OCI-LY7 (cell line): ENCODE measurements at regions not wholly inside any gene's neighbourhood (a gene's known extent, or its start where the extent isn't known, plus 50 kb on each side); places are given as distances from the start of the nearest gene placed in this dataset.

Source experiments
- BruUV-seq: library from RNA; stranded (reverse); fragments of 400-500 nt; replicated peaks from 2 replicates; lab custom pipeline; 2021; lab: Mats Ljungman, UMichigan
- CTCF ChIA-PET: fragments of 300-600 bp; sonication (Branson Sonifier 250); formaldehyde crosslinking; loops from one replicate; lab custom pipeline; 2022; ENCODE audit warnings: antibody characterized with exemption; ENCODE audit not compliant: unreplicated experiment; lab: Charles Lee
- POLR2A ChIA-PET: fragments of 300-600 bp; sonication (Branson Sonifier 250); formaldehyde crosslinking; loops from one replicate; lab custom pipeline; 2022; ENCODE audit warnings: antibody characterized with exemption; lab: Charles Lee
- DNase-seq: peaks from one replicate; pipeline ENCODE4 v3.0.0-alpha.2; 2015; ENCODE audit warnings: low spot score
- H2AFZ ChIP-seq: fragments of 200-600 bp; sonication (generic), shearing (Covaris generic); 2 replicates; pipeline ENCODE4 v1.6.1; 2014; ENCODE audit warnings: mild to moderate bottlenecking, antibody characterized with exemption, low read length, moderate library complexity
- H3K27ac ChIP-seq: fragments of 200-600 bp; sonication (generic); 2 replicates; pipeline ENCODE4 v1.5.1; 2014; ENCODE audit warnings: mixed run types, low read depth, mild to moderate bottlenecking, moderate library complexity, low read length, inconsistent platforms; ENCODE audit not compliant: poor library complexity, severe bottlenecking
- H3K36me3 ChIP-seq: fragments of 200-600 bp; sonication (generic); 2 replicates; pipeline ENCODE4 v1.6.1; 2014; ENCODE audit warnings: mild to moderate bottlenecking, antibody characterized with exemption, low read length, moderate library complexity, mixed read lengths; ENCODE audit not compliant: insufficient read depth
- H3K4me1 ChIP-seq: fragments of 200-600 bp; sonication (generic); 2 replicates; pipeline ENCODE4 v1.5.1; 2014; ENCODE audit warnings: mild to moderate bottlenecking, low read length; ENCODE audit not compliant: insufficient read depth, poor library complexity, severe bottlenecking
- H3K4me2 ChIP-seq: fragments of 200-600 bp; sonication (generic); 2 replicates; pipeline ENCODE4 v1.6.1; 2014; ENCODE audit warnings: mild to moderate bottlenecking, low read length
- H3K4me3 ChIP-seq: fragments of 200-600 bp; sonication (generic); 2 replicates; pipeline ENCODE4 v1.5.1; 2014; ENCODE audit warnings: mild to moderate bottlenecking, low read depth, low read length; ENCODE audit not compliant: poor library complexity, severe bottlenecking
- H3K79me2 ChIP-seq: fragments of 200-600 bp; sonication (generic); 2 replicates; pipeline ENCODE4 v1.6.1; 2016; ENCODE audit warnings: low read depth, mild to moderate bottlenecking, low read length, moderate library complexity, mixed read lengths; ENCODE audit not compliant: insufficient read depth
- H3K9me2 ChIP-seq: fragments of 200-600 bp; sonication (generic); 2 replicates; pipeline ENCODE4 v1.6.1; 2016; ENCODE audit warnings: mild to moderate bottlenecking, low read length, mixed read lengths; ENCODE audit not compliant: insufficient read depth
- H3K9me3 ChIP-seq: fragments of 200-600 bp; sonication (generic); 2 replicates; pipeline ENCODE4 v1.6.1; 2014; ENCODE audit warnings: mild to moderate bottlenecking, mixed run types, low read length, mixed read lengths
- H4K20me1 ChIP-seq: fragments of 200-600 bp; sonication (generic); 2 replicates; pipeline ENCODE4 v1.6.1; 2014; ENCODE audit warnings: mild to moderate bottlenecking, antibody characterized with exemption, low read length, moderate library complexity, mixed read lengths; ENCODE audit not compliant: insufficient read depth
- EZH2phosphoT487 ChIP-seq: fragments of 200-600 bp; sonication (generic); IDR thresholded peaks from 2 replicates; pipeline ENCODE4 v1.6.1; 2018; ENCODE audit warnings: low read depth, borderline replicate concordance, mild to moderate bottlenecking, mixed run types, antibody characterized with exemption, low read length, moderate library complexity, mixed read lengths
- intact Hi-C: fragments of 100-400 bp; cut with micrococcal nuclease; formaldehyde crosslinking; loops from one replicate; pipeline ENCODE4 v1.10.0; 2022; ENCODE audit not compliant: unreplicated experiment
- TF ChIP-seq, protein P1 (sequence below): fragments of 200-600 bp; sonication (generic); conservative IDR thresholded peaks from 2 replicates; pipeline ENCODE4 v1.5.1; 2014; ENCODE audit warnings: mild to moderate bottlenecking, antibody characterized with exemption, low read length, moderate library complexity, mixed read lengths

DNA sequence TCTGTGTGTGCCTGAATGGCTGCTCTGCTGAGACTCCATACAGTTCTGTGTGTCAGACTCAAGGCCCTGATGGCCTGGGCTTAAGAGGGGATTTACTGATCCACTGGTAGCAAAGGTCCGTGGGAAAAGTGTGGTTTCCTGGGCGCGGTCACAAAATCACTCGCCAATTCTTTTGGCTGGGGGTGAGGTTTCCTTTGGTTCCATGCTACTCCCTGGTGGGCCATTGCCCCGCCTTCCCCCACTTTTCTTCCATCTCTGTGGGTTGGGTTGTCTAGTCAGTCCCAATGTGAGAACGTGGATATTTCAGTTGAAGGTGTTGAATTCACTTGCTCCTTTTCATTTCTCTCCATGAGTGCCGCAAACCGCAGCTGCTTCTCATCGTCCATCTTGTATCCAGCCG is 162.7 kb upstream of the NRXN1 start:
- H3K27ac ChIP-seq, result no peak overlapping the region
- TF ChIP-seq, protein P1, sequence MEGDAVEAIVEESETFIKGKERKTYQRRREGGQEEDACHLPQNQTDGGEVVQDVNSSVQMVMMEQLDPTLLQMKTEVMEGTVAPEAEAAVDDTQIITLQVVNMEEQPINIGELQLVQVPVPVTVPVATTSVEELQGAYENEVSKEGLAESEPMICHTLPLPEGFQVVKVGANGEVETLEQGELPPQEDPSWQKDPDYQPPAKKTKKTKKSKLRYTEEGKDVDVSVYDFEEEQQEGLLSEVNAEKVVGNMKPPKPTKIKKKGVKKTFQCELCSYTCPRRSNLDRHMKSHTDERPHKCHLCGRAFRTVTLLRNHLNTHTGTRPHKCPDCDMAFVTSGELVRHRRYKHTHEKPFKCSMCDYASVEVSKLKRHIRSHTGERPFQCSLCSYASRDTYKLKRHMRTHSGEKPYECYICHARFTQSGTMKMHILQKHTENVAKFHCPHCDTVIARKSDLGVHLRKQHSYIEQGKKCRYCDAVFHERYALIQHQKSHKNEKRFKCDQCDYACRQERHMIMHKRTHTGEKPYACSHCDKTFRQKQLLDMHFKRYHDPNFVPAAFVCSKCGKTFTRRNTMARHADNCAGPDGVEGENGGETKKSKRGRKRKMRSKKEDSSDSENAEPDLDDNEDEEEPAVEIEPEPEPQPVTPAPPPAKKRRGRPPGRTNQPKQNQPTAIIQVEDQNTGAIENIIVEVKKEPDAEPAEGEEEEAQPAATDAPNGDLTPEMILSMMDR, result no peak
- no peak for TF ChIP-seq EZH2phosphoT487
- no peaks in the 10 kb centered on the region for H3K9me2 ChIP-seq
- no peak overlapping the region for H2AFZ ChIP-seq
- intact Hi-C loops, result no loop called here
- no peak overlapping the region for H3K4me3 ChIP-seq
- H3K79me2 ChIP-seq, result no peaks in the 10 kb centered on the region
- ChIA-PET POLR2A (no interaction called here), CTCF (no interaction called here)
- DNase-seq, result no peak
- no TSS peak for BruUV-seq
- no peaks in the 10 kb centered on the region for H4K20me1 ChIP-seq
- no peaks in the 10 kb centered on the region for H3K9me3 ChIP-seq
- H3K4me2 ChIP-seq, result no peak overlapping the region
- no peaks in the 10 kb centered on the region for H3K4me1 ChIP-seq
- H3K36me3 ChIP-seq, result no peaks in the 10 kb centered on the region

GRCh38 chr2:51170273-51170672 is 138.3 kb upstream of the NRXN1 start:
- Histone ChIP-seq H2AFZ (no peak overlapping the region), H3K4me3 (no peak overlapping the region), H3K79me2 (no peaks in the 10 kb centered on the region), H3K4me1 (no peaks in the 10 kb centered on the region), H3K4me2 (no peak overlapping the region), H3K9me2 (no peaks in the 10 kb centered on the region), H4K20me1 (no peaks in the 10 kb centered on the region), H3K27ac (no peak overlapping the region), H3K9me3 (no peaks in the 10 kb centered on the region), H3K36me3 (no peaks in the 10 kb centered on the region)
- intact Hi-C loops, result no loop called here
- BruUV-seq, result no TSS peak
- CTCF ChIA-PET, result no interaction called here
- TF ChIP-seq, protein P1, result no peak
- TF ChIP-seq EZH2phosphoT487, result no peak
- DNase-seq, result no peak
- POLR2A ChIA-PET, result interaction anchor here (0.6 kb wide), 1 partner anchor 665 kb away, joined by 3 read pairs; no protein-coding TSS in a partner anchor

GRCh38 chr2:51165534-51166260 is 133.8 kb upstream of the NRXN1 start:
- H3K27ac ChIP-seq, result no peak overlapping the region
- H3K4me2 ChIP-seq, result no peak overlapping the region
- no TSS peak for BruUV-seq
- CTCF ChIA-PET, result no interaction called here
- POLR2A ChIA-PET, result interaction anchor here (0.6 kb wide), 1 partner anchor 244 kb away, joined by 3 read pairs; no protein-coding TSS in a partner anchor
- intact Hi-C loops, result no loop called here
- no peak for TF ChIP-seq EZH2phosphoT487
- TF ChIP-seq, protein P1, result no peak
- H4K20me1 ChIP-seq, result no peaks in the 10 kb centered on the region
- H3K36me3 ChIP-seq, result no peaks in the 10 kb centered on the region
- H2AFZ ChIP-seq, result no peak overlapping the region
- no peaks in the 10 kb centered on the region for H3K79me2 ChIP-seq
- H3K4me1 ChIP-seq, result no peaks in the 10 kb centered on the region
- no peaks in the 10 kb centered on the region for H3K9me3 ChIP-seq
- H3K4me3 ChIP-seq, result no peak overlapping the region
- DNase-seq, result peak; percentile 1
- no peaks in the 10 kb centered on the region for H3K9me2 ChIP-seq
